IMR-90 (cell line): ENCODE measurements at regions not wholly inside any gene's neighbourhood (a gene's known extent, or its start where the extent isn't known, plus 50 kb on each side); places are given as distances from the start of the nearest gene placed in this dataset.

ENCODE experiments used
- ATAC-seq: fragments of 200-7000 bp; cut with Tn5 transposase; 2 replicates; pipeline ENCODE4 v1.9.1; 2020; ENCODE audit warnings: low read depth, mild to moderate bottlenecking, moderate library complexity
- BruUV-seq: library from RNA; stranded (reverse); fragments of 400-500 nt; replicated peaks from 2 replicates; lab custom pipeline; 2021; lab: Mats Ljungman, UMichigan
- CTCF ChIA-PET: fragments of 300-600 bp; formaldehyde crosslinking; extraction: SDS; loops from one replicate; lab custom pipeline; 2021; ENCODE audit warnings: antibody characterized with exemption; lab: Yijun Ruan, JAX
- POLR2A ChIA-PET: fragments of 300-600 bp; sonication (Branson Sonifier 250); formaldehyde crosslinking; loops from one replicate; lab custom pipeline; 2022; ENCODE audit warnings: antibody characterized with exemption; ENCODE audit not compliant: unreplicated experiment; lab: Charles Lee
- DNase-seq: peaks from one replicate; pipeline ENCODE4 v3.0.0; 2013
- H2AFZ ChIP-seq: replicated peaks from 2 replicates; pipeline ENCODE3; 2013; ENCODE audit warnings: low read length, mild to moderate bottlenecking; ENCODE audit not compliant: poor library complexity
- H2AK5ac ChIP-seq: 2 replicates; pipeline ENCODE4 v1.6.1; 2013; ENCODE audit warnings: low read depth, low read length, inconsistent platforms
- H2AK9ac ChIP-seq: replicated peaks from 2 replicates; pipeline ENCODE3; 2013; ENCODE audit warnings: mild to moderate bottlenecking, low read depth, low read length, moderate library complexity; ENCODE audit not compliant: poor library complexity
- H2BK120ac ChIP-seq: 2 replicates; pipeline ENCODE4 v1.6.1; 2013; ENCODE audit warnings: low read depth, low read length, inconsistent platforms
- H2BK15ac ChIP-seq: 3 replicates; pipeline ENCODE4 v1.6.1; 2013; ENCODE audit warnings: low read depth, low read length, inconsistent platforms
- H2BK20ac ChIP-seq: 2 replicates; pipeline ENCODE4 v1.6.1; 2013; ENCODE audit warnings: low read depth, mild to moderate bottlenecking, inconsistent platforms, low read length, moderate library complexity
- H2BK5ac ChIP-seq: 2 replicates; pipeline ENCODE4 v1.6.1; 2013; ENCODE audit warnings: mild to moderate bottlenecking, low read depth, low read length, inconsistent platforms; ENCODE audit not compliant: poor library complexity, severe bottlenecking
- H3K14ac ChIP-seq: replicated peaks from 2 replicates; pipeline ENCODE4 v1.6.1; 2013; ENCODE audit warnings: low read depth, low read length, inconsistent platforms
- H3K18ac ChIP-seq: 2 replicates; pipeline ENCODE4 v1.6.1; 2013; ENCODE audit warnings: low read depth, low read length, control low read depth
- H3K23ac ChIP-seq: 2 replicates; pipeline ENCODE4 v1.6.1; 2013; ENCODE audit warnings: low read depth, low read length, inconsistent platforms
- H3K27ac ChIP-seq: 2 replicates; pipeline ENCODE4 v1.5.1; 2013; ENCODE audit warnings: mild to moderate bottlenecking, control low read depth, low read length; ENCODE audit not compliant: insufficient read depth
- H3K27me3 ChIP-seq: 2 replicates; pipeline ENCODE4 v1.6.1; 2013; ENCODE audit warnings: low read length; ENCODE audit not compliant: control insufficient read depth, insufficient read depth
- H3K36me3 ChIP-seq: 2 replicates; pipeline ENCODE4 v1.6.1; 2013; ENCODE audit warnings: low read length, mixed read lengths; ENCODE audit not compliant: control insufficient read depth, insufficient read depth
- H3K4ac ChIP-seq: 2 replicates; pipeline ENCODE4 v1.6.1; 2013; ENCODE audit warnings: low read depth, low read length, inconsistent platforms
- H3K4me1 ChIP-seq: 2 replicates; pipeline ENCODE4 v1.6.1; 2013; ENCODE audit warnings: low read length, mixed read lengths; ENCODE audit not compliant: control insufficient read depth, insufficient read depth
- H3K4me2 ChIP-seq: 2 replicates; pipeline ENCODE4 v1.6.1; 2013; ENCODE audit warnings: low read depth, mild to moderate bottlenecking, control low read depth, low read length, moderate library complexity
- H3K4me3 ChIP-seq: 2 replicates; pipeline ENCODE4 v1.5.1; 2013; ENCODE audit warnings: low read depth, mild to moderate bottlenecking, control low read depth, low read length, moderate library complexity; ENCODE audit not compliant: insufficient read depth
- H3K56ac ChIP-seq: 2 replicates; pipeline ENCODE4 v1.6.1; 2013; ENCODE audit warnings: low read length, inconsistent platforms; ENCODE audit not compliant: insufficient read depth; ENCODE audit errors: extremely low read depth
- H3K79me1 ChIP-seq, 2 experiments: 2 replicates each; pipeline ENCODE4 v1.6.1; 2013; ENCODE audit warnings: low read length in 2 of 2, inconsistent platforms in 1 of 2, low read depth in 1 of 2
- H3K9ac ChIP-seq: 2 replicates; pipeline ENCODE4 v1.6.1; 2013; ENCODE audit warnings: low read depth, low read length, control low read depth
- H3K9me1 ChIP-seq: 2 replicates; pipeline ENCODE4 v1.6.1; 2013; ENCODE audit warnings: low read length, inconsistent platforms; ENCODE audit not compliant: insufficient read depth
- H3K9me3 ChIP-seq: 2 replicates; pipeline ENCODE4 v1.6.1; 2013; ENCODE audit warnings: low read length; ENCODE audit not compliant: control insufficient read depth, insufficient read depth
- H4K20me1 ChIP-seq: 2 replicates; pipeline ENCODE4 v1.6.1; 2013; ENCODE audit warnings: low read length, inconsistent platforms; ENCODE audit not compliant: insufficient read depth
- H4K5ac ChIP-seq: 2 replicates; pipeline ENCODE4 v1.6.1; 2013; ENCODE audit warnings: mild to moderate bottlenecking, low read depth, low read length, control low read depth
- H4K8ac ChIP-seq, 2 experiments: 2 replicates each; pipeline ENCODE4 v1.6.1; 2013; ENCODE audit warnings: low read depth in 2 of 2, low read length in 2 of 2, control low read depth in 1 of 2, inconsistent platforms in 1 of 2
- H4K91ac ChIP-seq: 2 replicates; pipeline ENCODE4 v1.6.1; 2013; ENCODE audit warnings: low read depth, low read length, inconsistent platforms; ENCODE audit not compliant: insufficient read depth
- FOS ChIP-seq: fragments of 150-350 bp; IDR thresholded peaks from 2 replicates; pipeline ENCODE4 v1.6.1; 2016; ENCODE audit warnings: low read depth, low read length
- RAD21 ChIP-seq: IDR thresholded peaks from 2 replicates; pipeline ENCODE4 v1.6.1; 2012; ENCODE audit warnings: low read length, improper control_type of control experiment
- RCOR1 ChIP-seq: IDR thresholded peaks from 2 replicates; pipeline ENCODE4 v1.6.1; 2012; ENCODE audit warnings: mild to moderate bottlenecking, low read length, improper control_type of control experiment; ENCODE audit not compliant: insufficient replicate concordance
- USF2 ChIP-seq: fragments of 150-350 bp; IDR thresholded peaks from 2 replicates; pipeline ENCODE4 v1.6.1; 2017; ENCODE audit warnings: mild to moderate bottlenecking, antibody characterized with exemption, low read length, low read depth
- WGBS, 2 experiments: methylation state at CpG; one replicate each; pipeline versions ENCODE4 v1.1.5 to v1.1.7; 2013; ENCODE audit warnings: missing lambda C conversion rate in 2 of 2; ENCODE audit not compliant: insufficient read length in 1 of 2; ENCODE audit errors: extremely low coverage in 2 of 2; 5-methylcytosine and 5-hydroxymethylcytosine counted together
- dilution Hi-C: fragments of 300-500 bp; cut with HindIII; formaldehyde crosslinking; loops from one replicate; pipeline ENCODE4 v1.14.3; 2018; ENCODE audit warnings: low sequenced_read_pairs; ENCODE audit not compliant: unreplicated experiment
- in situ Hi-C: fragments of 300-500 bp; cut with MboI; formaldehyde crosslinking; loops from 3 replicates; pipeline ENCODE4 v1.14.3; 2019; ENCODE audit warnings: low sequenced_read_pairs, inconsistent platforms, mixed read lengths
- intact Hi-C: fragments of 100-400 bp; cut with micrococcal nuclease; formaldehyde crosslinking; loops from 2 replicates; pipeline ENCODE4 v1.10.0; 2022

DNA sequence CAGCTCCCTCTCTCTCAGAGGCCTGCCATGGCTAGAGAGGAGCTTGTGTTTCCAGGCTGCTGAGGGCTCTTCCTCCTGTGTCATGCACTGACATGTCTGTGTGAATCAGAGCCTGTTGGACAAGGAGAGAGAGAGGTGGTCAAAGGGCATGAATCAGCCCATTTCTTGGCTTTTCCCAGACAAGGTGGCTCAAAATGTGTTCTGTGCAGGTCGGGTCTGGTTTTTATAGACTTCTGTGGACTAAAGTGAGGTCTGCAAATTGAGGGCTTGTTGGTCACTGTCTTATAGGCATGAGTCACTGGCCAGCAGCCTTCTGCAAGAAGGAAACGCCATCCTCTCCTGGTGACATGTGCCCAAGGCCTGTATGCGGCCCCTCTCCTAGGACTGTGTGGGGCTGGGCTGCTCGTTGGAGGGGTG lies 97.9 kb downstream of the FOXL1 start:
- H3K36me3 ChIP-seq = no peaks in the 10 kb centered on the region
- peak overlapping the region; percentile 34 for H3K14ac ChIP-seq
- peak overlapping the region; percentile 5; the same call in 1 of the 3 replicates for H2BK15ac ChIP-seq
- H2AFZ ChIP-seq = peak overlapping the region; percentile 46
- H3K4me1 ChIP-seq = peaks cover 17% of the 10 kb centered on the region
- H3K9me3 ChIP-seq = peaks cover 3% of the 10 kb centered on the region; the same call in 1 of the 2 replicates
- no TSS peak for BruUV-seq
- no peaks in the 10 kb centered on the region for H3K27me3 ChIP-seq
- H3K9ac ChIP-seq = no peak overlapping the region
- peak overlapping the region; percentile 39; the same call in 1 of the 2 replicates for H3K23ac ChIP-seq
- no peak overlapping the region for H3K56ac ChIP-seq
- H3K18ac ChIP-seq = peak overlapping the region; percentile 45; the same call in 1 of the 2 replicates
- H4K20me1 ChIP-seq = no peaks in the 10 kb centered on the region
- H2BK120ac ChIP-seq = peak overlapping the region; percentile 74; the same call in 1 of the 2 replicates
- in situ Hi-C loops (no loop called here), intact Hi-C loops (no loop called here), dilution Hi-C loops (no loop called here)
- peak; percentile 80 for DNase-seq
- H4K5ac ChIP-seq = no peak overlapping the region
- peak; percentile 56 for ATAC-seq
- H3K4me2 ChIP-seq = no peak overlapping the region
- 90% methylated on average over 2 of the region's 4 CpGs; no CpG with 5 or more reads in 1 of the 2 experiments for WGBS, 2 experiments
- POLR2A ChIA-PET = no interaction called here
- no peak overlapping the region; a peak in 1 of 4 replicates for H4K8ac ChIP-seq
- H3K4me3 ChIP-seq = no peak overlapping the region
- H2AK5ac ChIP-seq = peak overlapping the region; percentile 71
- H3K79me1 ChIP-seq = peaks cover under 1 to 2% of the 10 kb centered on the region in 2 experiments; a peak in 2 of 4 replicates
- no peak overlapping the region for H3K27ac ChIP-seq
- CTCF ChIA-PET = no interaction called here
- 0 out of 2 replicates have a peak overlapping the region, but pooled peaks have one; percentile 58 for H4K91ac ChIP-seq
- H2BK5ac ChIP-seq = peak overlapping the region; percentile 43
- H2AK9ac ChIP-seq = peak overlapping the region; percentile 88
- TF ChIP-seq RCOR1 (peak; percentile 46), FOS (no peak), RAD21 (0 out of 2 replicates have a peak, but pooled peaks have one; percentile 9), USF2 (no peak)
- H3K4ac ChIP-seq = peak overlapping the region; percentile 51
- peaks cover 5% of the 10 kb centered on the region for H3K9me1 ChIP-seq
- H2BK20ac ChIP-seq = peak overlapping the region; percentile 64
